ENCODE measurements at regions not wholly inside any gene's neighbourhood (a gene's known extent, or its start where the extent isn't known, plus 50 kb on each side); places are given as distances from the start of the nearest gene placed in this dataset.
"Not testable (repeated sequence)": the region's sequence is repeated elsewhere in the genome, so short reads cannot be mapped to it uniquely, and the experiment has no call there.

DNA sequence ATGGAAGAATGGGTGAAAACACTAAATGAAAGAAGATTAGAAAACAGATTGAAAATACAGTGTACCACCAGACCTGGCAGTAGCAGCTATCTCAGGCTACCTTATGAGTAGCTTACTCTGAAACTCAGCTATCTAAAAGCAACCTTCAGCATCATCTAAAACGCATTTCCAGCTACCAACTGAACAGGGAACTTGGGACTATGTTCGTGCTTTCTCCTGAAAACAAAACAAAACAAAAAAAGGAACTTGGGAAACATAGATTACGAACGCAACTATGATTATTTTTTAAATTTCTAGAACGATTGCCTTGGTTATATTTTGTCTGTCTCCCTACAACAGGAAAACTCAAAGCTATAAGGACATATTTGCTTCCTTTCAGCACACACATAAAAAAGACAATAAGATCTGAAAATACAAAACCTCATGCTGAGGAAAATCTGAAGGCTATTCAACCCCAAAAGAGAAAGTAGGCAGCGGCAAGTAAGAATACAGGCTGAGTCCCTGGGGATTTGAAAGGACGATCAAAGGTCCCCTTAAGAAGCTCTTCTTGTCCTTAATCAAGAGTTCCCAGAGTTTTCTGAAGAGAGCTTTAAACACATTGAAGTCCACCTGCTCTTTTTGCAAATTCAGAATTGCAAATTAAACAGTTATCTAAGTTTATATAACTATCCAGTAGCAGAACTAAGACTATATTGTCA, 53.4 kb downstream of the OR2K2 start:
- DNase-seq: no peak

GRCh38 chr9:111274737-111275136, 55.3 kb downstream of the OR2K2 start:
- no peak for DNase-seq

- DNase-seq: no peak
Observed at GRCh38 chr9:111272581-111272980, 57.4 kb downstream of the OR2K2 start.

DNA sequence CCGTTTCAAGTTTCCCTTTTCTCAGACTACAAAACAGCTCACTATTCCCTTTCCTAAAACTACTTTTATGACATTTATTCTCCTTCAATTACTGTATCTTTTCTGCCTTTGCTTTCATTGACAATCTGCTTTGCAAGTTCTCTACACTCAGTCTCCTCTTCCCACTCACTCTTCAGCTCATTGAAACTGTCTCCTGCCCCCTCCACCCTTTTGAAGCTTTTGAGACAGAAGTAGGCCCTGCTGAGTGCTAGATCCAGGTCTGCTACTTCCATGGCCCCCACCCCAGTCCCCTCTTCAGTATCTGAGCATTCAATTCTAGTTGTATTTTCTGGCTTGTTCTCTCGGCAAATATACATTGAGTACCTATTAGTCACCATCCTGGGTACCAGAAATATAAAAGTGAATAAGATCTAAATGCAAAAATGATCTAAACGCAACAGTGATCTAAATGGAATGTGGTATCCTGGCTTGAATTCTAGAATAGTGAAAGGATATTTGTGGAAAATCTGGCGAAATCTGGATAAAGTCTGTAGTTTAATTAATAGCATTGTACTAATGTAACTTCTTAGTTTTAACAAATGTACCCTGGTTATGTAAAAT, 58.4 kb downstream of the OR2K2 start:
- DNase-seq: peak; percentile 43

GRCh38 chr9:111271047-111271446, 59.0 kb downstream of the OR2K2 start:
- DNase-seq: no peak

DNA sequence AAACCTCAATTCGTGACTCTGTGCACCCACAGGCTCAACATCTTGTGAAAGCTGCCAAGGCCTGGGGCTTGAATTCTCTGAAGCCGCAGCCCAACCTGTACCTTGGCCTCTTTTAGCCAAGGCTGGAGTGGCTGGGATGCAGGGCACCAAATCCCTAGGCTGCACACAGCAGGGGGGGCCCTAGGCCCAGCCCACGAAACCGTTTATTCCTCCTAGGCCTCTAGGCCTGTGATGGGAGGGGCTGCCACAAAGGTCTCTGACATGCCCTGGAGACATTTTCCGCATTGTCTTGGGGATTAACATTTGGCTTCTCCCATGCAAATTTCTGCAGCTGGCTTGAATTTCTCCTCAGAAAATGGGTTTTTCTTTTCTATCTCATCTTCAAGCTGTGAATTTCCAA, 64.0 kb downstream of the OR2K2 start:
- not testable (repeated sequence) for DNase-seq

DNA sequence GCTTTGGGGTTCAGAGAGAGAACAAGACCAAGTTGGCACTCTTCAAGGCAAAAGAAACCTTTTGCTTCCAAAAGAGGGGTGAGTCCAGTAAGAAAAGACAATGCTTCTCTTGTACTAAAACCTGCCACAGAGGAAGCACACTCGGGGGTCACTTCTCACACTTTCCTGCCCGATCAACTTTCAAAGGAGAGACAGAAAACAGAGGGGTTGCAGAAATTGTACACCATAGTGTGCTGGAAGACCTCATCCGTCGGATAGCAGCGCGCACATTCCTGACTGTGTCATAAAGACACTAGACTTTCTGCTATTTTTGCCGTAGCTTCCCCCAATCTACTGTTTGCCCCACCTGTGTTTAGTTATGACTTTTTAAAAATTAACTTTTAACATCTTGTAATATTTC, 66.9 kb downstream of the OR2K2 start:
- DNase-seq: no peak

GRCh38 chr9:111258875-111259271, 71.2 kb downstream of the OR2K2 start:
- DNase-seq: no peak

- DNase-seq: no peak
Observed at GRCh38 chr9:111258209-111258874, 71.7 kb downstream of the OR2K2 start.

- no peak for DNase-seq
Observed at GRCh38 chr9:111253742-111254437, 76.1 kb downstream of the OR2K2 start.

- no peak for DNase-seq
Observed at GRCh38 chr9:111250875-111251842, 78.9 kb downstream of the OR2K2 start.

- DNase-seq: no peak
Observed at GRCh38 chr9:111237447-111237846, 92.6 kb downstream of the OR2K2 start.

DNA sequence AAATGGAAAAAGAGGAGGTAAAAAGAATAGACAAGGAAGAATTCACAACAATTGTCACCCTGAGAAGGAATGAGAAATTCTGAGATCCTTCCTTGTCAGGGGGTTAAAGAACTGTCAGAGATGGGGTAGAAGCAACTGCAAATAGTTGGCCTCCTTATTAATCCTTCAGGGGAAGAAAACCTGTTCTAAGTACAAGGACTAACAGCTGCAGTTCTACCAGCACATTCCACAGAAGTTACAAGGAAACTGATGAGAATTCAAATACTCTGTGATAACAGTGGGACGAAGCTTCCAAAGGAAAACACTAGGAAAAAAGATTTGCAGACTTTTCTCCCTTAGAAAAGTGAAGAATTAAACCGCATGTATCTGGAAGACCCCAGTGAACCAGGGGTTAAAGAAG, 93.7 kb downstream of the OR2K2 start:
- DNase-seq: no peak

DNA sequence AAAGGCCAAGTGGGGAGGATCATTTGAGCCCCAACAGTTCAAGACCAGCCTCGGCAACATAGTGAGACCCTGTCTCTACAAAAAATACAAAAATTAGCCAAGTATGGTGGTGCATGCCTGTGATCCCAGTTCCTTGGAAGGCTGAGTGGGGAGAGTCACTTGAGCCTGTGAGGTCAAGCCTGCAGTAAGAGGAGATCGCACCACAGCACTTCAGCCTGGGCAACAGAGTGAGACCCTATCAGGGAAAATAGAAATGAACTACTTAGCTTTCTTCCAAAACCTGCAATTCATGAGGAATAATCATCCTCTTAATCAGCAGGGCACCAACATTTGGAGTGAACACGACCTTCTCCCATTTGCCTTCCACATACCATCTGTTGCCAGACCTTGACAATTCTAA, 96.1 kb downstream of the OR2K2 start:
- no peak for DNase-seq

- peak; percentile 11 for DNase-seq
Observed at GRCh38 chr9:111232997-111233790, 96.8 kb downstream of the OR2K2 start.

DNA sequence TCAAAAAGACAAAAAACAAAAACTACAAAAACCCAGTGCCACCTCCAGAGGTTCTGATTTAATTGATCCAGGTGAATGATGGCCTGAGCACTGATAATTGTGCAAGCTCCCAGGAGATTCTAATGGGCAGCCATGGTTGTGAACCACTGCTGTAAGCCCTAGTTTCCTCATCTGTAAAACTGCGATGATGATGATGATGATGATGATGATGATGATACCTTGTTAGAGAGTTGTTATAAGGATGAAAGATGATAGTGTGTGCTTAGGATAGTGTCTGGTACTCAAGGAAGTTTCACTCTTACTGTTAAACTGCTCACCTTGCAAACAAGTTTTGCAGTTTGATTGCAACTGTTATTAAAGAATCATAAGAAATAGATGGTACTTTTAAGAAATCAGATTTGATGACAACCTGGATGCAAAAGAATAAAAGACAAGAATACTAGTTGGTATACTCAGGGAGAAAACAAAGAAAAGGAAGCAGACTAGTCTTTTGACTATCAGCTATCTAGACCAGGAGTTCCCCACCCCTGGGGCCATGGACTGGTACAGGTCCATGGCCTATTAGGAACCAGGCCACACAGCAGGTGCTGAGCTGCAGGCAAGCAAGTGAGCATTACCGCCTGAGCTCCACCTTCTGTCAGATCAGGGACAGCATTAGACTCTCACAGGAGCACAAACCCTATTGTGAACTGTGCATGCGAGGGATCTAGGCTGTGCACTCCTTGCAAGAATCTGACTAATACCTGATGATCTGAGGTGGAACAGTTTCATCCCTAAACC, 98.0 kb downstream of the OR2K2 start:
- DNase-seq: no peak

DNA sequence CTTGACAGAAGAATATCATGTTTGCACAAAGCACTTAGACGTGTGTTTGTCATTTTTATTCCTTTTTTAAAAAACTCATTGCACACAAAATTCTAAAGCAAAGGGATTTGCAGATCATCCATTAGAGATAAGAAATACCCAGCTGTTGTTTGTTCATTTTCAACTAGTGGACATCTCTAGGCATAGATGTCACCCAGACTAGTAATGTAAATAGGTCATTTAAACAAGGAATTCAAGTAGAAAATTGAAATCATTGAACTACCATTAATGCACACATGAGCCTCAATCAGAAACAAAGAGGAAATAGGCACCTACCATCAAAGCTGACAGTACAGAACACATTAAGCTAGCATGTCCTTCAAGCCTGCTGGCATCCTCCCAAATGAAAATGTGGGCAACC, 107.3 kb downstream of the OR2K2 start:
- no peak for DNase-seq

DNA sequence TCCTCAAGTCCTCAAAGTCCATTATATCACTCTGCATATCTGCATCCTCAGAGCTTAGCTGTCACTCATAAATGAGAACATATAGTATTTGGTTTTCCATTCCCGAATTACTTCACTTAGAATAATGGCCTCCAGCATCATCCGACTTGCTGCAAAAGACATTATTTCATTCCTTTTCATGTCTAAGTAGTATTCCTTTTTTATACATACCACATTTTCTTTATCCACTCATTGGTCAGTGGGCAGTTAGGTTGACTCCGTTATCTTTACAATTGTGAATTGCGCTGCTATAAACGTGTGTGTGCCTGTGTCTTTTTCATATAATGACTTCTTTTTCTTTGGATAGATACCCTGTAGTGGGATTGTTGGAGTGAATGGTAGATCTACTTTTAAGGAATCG, 117.2 kb downstream of the OR2K2 start:
- no peak for DNase-seq

DNA sequence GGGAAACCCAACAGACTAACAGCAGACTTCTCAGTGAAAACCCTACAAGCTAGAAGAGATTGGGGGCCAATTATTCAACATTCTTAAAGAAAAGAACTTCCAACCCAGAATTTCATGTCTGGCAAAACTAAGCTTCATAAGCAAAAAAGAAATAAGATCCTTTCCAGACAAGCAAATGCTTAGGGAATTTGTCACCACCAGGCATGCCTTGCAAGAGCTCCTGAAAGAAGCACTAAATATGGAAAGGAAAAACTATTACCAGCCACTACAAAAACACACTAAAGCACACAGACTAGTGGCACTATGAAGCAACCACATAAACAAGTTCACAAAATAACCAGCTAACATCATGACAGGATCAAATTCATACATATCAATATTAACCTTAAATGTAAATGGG, 131.1 kb downstream of the OR2K2 start:
- peak; percentile 57 for DNase-seq

DNA sequence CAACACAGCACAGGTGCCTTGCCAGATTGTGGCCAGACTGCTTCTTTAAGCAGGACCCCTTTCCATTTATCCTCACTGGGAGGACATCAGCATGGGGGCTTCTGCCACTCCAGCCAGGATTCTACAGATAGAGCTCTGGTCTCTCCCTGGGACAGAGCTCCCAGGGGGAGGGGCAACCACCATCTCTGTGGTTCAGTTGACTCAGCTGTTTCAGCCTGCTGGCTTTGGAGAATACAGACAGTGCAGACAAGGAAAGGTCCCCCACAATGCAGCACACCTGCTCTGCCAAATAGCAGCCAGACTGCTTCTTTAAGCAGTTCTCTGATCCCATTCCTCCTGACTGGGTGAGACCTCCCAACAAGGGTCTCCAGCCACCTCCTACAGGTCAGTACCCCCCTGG, 132.8 kb downstream of the OR2K2 start:
- DNase-seq: no peak

GRCh38 chr9:111195766-111196165, 134.3 kb downstream of the OR2K2 start:
- DNase-seq: peak; percentile 33

Data from fibroblast of skin of back (primary cell).